Neuronal stem cell (in vitro differentiated cells): ENCODE measurements at regions not wholly inside any gene's neighbourhood (a gene's known extent, or its start where the extent isn't known, plus 50 kb on each side); places are given as distances from the start of the nearest gene placed in this dataset.
A peak's percentile ranks its signal among the peaks of the same experiment; 100 is the strongest.

Source experiments
- DNase-seq: peaks from one replicate; pipeline ENCODE4 v3.0.0-alpha.2; 2013; ENCODE audit warnings: low spot score
- H2AFZ ChIP-seq: one replicate; pipeline ENCODE4 v1.6.1; 2013; ENCODE audit warnings: mild to moderate bottlenecking, low read length, inconsistent platforms
- H2AK5ac ChIP-seq: 2 replicates; pipeline ENCODE4 v1.6.1; 2013; ENCODE audit warnings: low read depth, mild to moderate bottlenecking, inconsistent platforms, low read length, moderate library complexity, mixed read lengths
- H2BK120ac ChIP-seq: 2 replicates; pipeline ENCODE4 v1.6.1; 2013; ENCODE audit warnings: low read depth, mild to moderate bottlenecking, inconsistent platforms, low read length, moderate library complexity, mixed read lengths
- H2BK12ac ChIP-seq: one replicate; pipeline ENCODE4 v1.6.1; 2013; ENCODE audit warnings: low read length, inconsistent platforms
- H2BK15ac ChIP-seq: 2 replicates; pipeline ENCODE4 v1.6.1; 2013; ENCODE audit warnings: mild to moderate bottlenecking, low read length, inconsistent platforms, mixed read lengths
- H2BK5ac ChIP-seq: one replicate; pipeline ENCODE4 v1.6.1; 2013; ENCODE audit warnings: inconsistent platforms, mild to moderate bottlenecking, low read length, moderate library complexity
- H3K14ac ChIP-seq: one replicate; pipeline ENCODE4 v1.6.1; 2013; ENCODE audit warnings: low read length, inconsistent platforms
- H3K18ac ChIP-seq: 2 replicates; pipeline ENCODE4 v1.6.1; 2013; ENCODE audit warnings: low read length, inconsistent platforms
- H3K23ac ChIP-seq: 2 replicates; pipeline ENCODE4 v1.6.1; 2013; ENCODE audit warnings: low read depth, mild to moderate bottlenecking, mixed read lengths, low read length, inconsistent platforms; ENCODE audit not compliant: poor library complexity
- H3K27ac ChIP-seq: replicated peaks from 3 replicates; pipeline ENCODE4 v1.5.1; 2013; ENCODE audit warnings: low read length, inconsistent platforms
- H3K27me3 ChIP-seq, 3 experiments: 2 replicates each; pipeline ENCODE4 v1.6.1; 2013; ENCODE audit warnings: low read length in 3 of 3, mild to moderate bottlenecking in 2 of 3, inconsistent platforms in 1 of 3, low read depth in 1 of 3, mixed read lengths in 1 of 3, moderate library complexity in 1 of 3; ENCODE audit not compliant: control insufficient read depth in 3 of 3, insufficient read depth in 3 of 3
- H3K36me3 ChIP-seq, 2 donors: replicated peaks in 1 of 2; 2 replicates each; pipeline ENCODE4 v1.6.1; 2013; ENCODE audit warnings: low read length in 2 of 2; ENCODE audit not compliant: control insufficient read depth in 2 of 2, insufficient read depth in 2 of 2
- H3K4ac ChIP-seq: 2 replicates; pipeline ENCODE4 v1.6.1; 2013; ENCODE audit warnings: inconsistent platforms, mild to moderate bottlenecking, low read length, moderate library complexity
- H3K4me1 ChIP-seq, 2 donors: 1 replicate in 1 of 2; 2 replicates in 1 of 2; pipeline ENCODE4 v1.6.1; 2013; ENCODE audit warnings: low read length in 2 of 2, low read depth in 1 of 2; ENCODE audit not compliant: control insufficient read depth in 2 of 2, insufficient read depth in 1 of 2
- H3K4me2 ChIP-seq: one replicate; pipeline ENCODE4 v1.6.1; 2013; ENCODE audit warnings: mild to moderate bottlenecking, low read length, inconsistent platforms; ENCODE audit not compliant: insufficient read depth, poor library complexity, severe bottlenecking
- H3K4me3 ChIP-seq, 2 donors: 2 replicates each; pipeline ENCODE4 v1.5.1; 2013; ENCODE audit warnings: low read length in 2 of 2, mild to moderate bottlenecking in 2 of 2, inconsistent platforms in 1 of 2, moderate library complexity in 1 of 2
- H3K79me1 ChIP-seq: one replicate; pipeline ENCODE4 v1.6.1; 2013; ENCODE audit warnings: low read depth, mild to moderate bottlenecking, inconsistent platforms, low read length, moderate library complexity
- H3K9ac ChIP-seq: one replicate; pipeline ENCODE4 v1.6.1; 2013; ENCODE audit warnings: mild to moderate bottlenecking, low read depth, low read length, inconsistent platforms; ENCODE audit not compliant: poor library complexity
- H3K9me3 ChIP-seq, 2 donors: replicated peaks in 1 of 2; 2 replicates each; pipeline versions ENCODE3 to v1.6.1; 2013; ENCODE audit warnings: low read length in 2 of 2, mild to moderate bottlenecking in 2 of 2, inconsistent platforms in 1 of 2, low read depth in 1 of 2, mixed read lengths in 1 of 2, moderate library complexity in 1 of 2; ENCODE audit not compliant: control insufficient read depth in 2 of 2, insufficient read depth in 1 of 2
- H4K8ac ChIP-seq: one replicate; pipeline ENCODE4 v1.6.1; 2013; ENCODE audit warnings: low read depth, mild to moderate bottlenecking, inconsistent platforms, low read length, moderate library complexity
- H4K91ac ChIP-seq: one replicate; pipeline ENCODE4 v1.6.1; 2013; ENCODE audit warnings: low read length, low read depth, mild to moderate bottlenecking, inconsistent platforms; ENCODE audit not compliant: poor library complexity
- WGBS, 2 donors: extraction: QIAGEN DNeasy Blood & Tissue Kit; methylation state at CpG; one replicate each; pipeline ENCODE4 v1.1.7; 2013; ENCODE audit warnings: missing lambda C conversion rate in 2 of 2, mixed read lengths in 1 of 2; ENCODE audit not compliant: insufficient read length in 2 of 2, insufficient replicate concordance in 1 of 2; ENCODE audit errors: extremely low coverage in 2 of 2; 5-methylcytosine and 5-hydroxymethylcytosine counted together

- Histone ChIP-seq H3K27me3 (no peaks in the 10 kb centered on the region), H2BK12ac (no peak overlapping the region), H4K91ac (no peak overlapping the region), H3K4me1 (no peaks in the 10 kb centered on the region), H3K9ac (no peak overlapping the region), H3K4me2 (no peak overlapping the region), H3K27ac (no peak overlapping the region), H3K23ac (no peak overlapping the region), H3K9me3 (no peaks in the 10 kb centered on the region), H3K4ac (no peak overlapping the region), H3K36me3 (no peaks in the 10 kb centered on the region), H3K18ac (no peak overlapping the region), H2BK5ac (no peak overlapping the region), H2BK120ac (no peak overlapping the region), H2BK15ac (no peak overlapping the region), H3K14ac (no peak overlapping the region), H2AK5ac (no peak overlapping the region), H3K79me1 (no peaks in the 10 kb centered on the region), H4K8ac (no peak overlapping the region), H3K4me3 (no peak overlapping the region), H2AFZ (no peak overlapping the region)
- no peak for DNase-seq
- WGBS, 2 donors, result no CpG with 5 or more reads among the region's 10 CpGs
Observed at GRCh38 chr7:142455392-142455791, 197.5 kb upstream of the PRSS58 start.

GRCh38 chr7:142454862-142455261 is 197.0 kb upstream of the PRSS58 start:
- no peaks in the 10 kb centered on the region for H3K36me3 ChIP-seq
- H2BK12ac ChIP-seq, result no peak overlapping the region
- H3K4ac ChIP-seq, result no peak overlapping the region
- no peak overlapping the region for H3K18ac ChIP-seq
- no peak overlapping the region for H3K27ac ChIP-seq
- H4K8ac ChIP-seq, result no peak overlapping the region
- no peak overlapping the region for H3K9ac ChIP-seq
- H3K23ac ChIP-seq, result no peak overlapping the region
- H3K4me2 ChIP-seq, result no peak overlapping the region
- H3K79me1 ChIP-seq, result no peaks in the 10 kb centered on the region
- H2BK15ac ChIP-seq, result no peak overlapping the region
- no peak overlapping the region for H2AFZ ChIP-seq
- H4K91ac ChIP-seq, result no peak overlapping the region
- DNase-seq, result no peak
- H2BK120ac ChIP-seq, result no peak overlapping the region
- no peak overlapping the region for H2AK5ac ChIP-seq
- no CpG with 5 or more reads among the region's 5 CpGs for WGBS, 2 donors
- H3K14ac ChIP-seq, result peak overlapping the region; percentile 85
- H2BK5ac ChIP-seq, result no peak overlapping the region
- no peak overlapping the region for H3K4me3 ChIP-seq
- H3K9me3 ChIP-seq, result no peaks in the 10 kb centered on the region
- H3K27me3 ChIP-seq, result no peaks in the 10 kb centered on the region
- H3K4me1 ChIP-seq, result no peaks in the 10 kb centered on the region

DNA sequence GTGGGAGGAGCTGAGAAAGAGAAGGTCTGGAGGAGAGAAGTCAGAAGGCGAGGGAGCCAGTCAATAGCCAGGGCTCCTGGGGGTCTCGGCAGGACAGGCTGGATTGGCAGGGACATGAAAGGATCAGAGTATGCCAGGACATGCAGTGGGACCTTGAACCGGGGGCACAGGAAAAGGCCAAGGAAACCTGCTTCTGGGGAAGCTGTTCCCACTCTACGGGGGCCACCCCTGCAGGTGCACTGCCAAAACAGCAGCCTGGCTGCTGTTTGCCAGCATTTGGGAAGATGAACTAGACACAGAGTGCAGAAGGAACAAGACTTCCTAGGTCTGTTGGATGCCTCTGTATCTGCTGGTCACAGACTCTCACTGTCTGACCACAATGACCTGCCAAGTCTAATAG is 194.9 kb upstream of the PRSS58 start:
- no peak overlapping the region for H4K8ac ChIP-seq
- no peak overlapping the region for H2AK5ac ChIP-seq
- H3K4me3 ChIP-seq, result no peak overlapping the region
- H2BK5ac ChIP-seq, result no peak overlapping the region
- H2BK15ac ChIP-seq, result no peak overlapping the region
- no peak for DNase-seq
- no peak overlapping the region for H3K27ac ChIP-seq
- no peak overlapping the region for H3K18ac ChIP-seq
- H3K9ac ChIP-seq, result no peak overlapping the region
- no peaks in the 10 kb centered on the region for H3K79me1 ChIP-seq
- no peaks in the 10 kb centered on the region for H3K27me3 ChIP-seq
- no peak overlapping the region for H2AFZ ChIP-seq
- WGBS, 2 donors, result no CpG with 5 or more reads among the region's 4 CpGs
- H3K23ac ChIP-seq, result no peak overlapping the region
- H3K14ac ChIP-seq, result no peak overlapping the region
- no peaks in the 10 kb centered on the region for H3K36me3 ChIP-seq
- no peaks in the 10 kb centered on the region for H3K4me1 ChIP-seq
- no peak overlapping the region for H3K4me2 ChIP-seq
- H4K91ac ChIP-seq, result no peak overlapping the region
- H3K9me3 ChIP-seq, result no peaks in the 10 kb centered on the region
- H2BK12ac ChIP-seq, result no peak overlapping the region
- no peak overlapping the region for H3K4ac ChIP-seq
- no peak overlapping the region for H2BK120ac ChIP-seq

DNA sequence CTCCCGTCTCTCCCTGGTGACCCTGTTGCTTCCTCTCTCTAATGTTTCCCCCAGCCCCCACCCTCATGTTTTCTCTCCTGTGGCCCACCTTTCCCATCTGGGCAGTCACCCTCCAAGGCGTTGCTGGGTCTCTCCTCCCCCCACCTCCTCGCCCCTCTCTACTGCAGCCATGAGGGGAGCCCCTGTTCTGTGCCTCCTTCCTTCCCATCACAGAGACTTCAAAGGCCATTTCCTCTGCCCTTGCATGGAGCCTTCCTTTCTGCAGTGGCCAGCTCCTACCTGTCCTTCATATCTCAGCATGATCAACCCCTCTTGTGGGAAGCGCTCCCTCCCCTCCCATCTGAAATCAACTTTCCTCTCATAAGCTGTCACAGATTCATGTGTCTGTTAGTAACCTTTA is 194.0 kb upstream of the PRSS58 start:
- Histone ChIP-seq H3K14ac (no peak overlapping the region), H2BK120ac (no peak overlapping the region), H3K23ac (no peak overlapping the region), H4K91ac (no peak overlapping the region), H2BK15ac (no peak overlapping the region), H3K4me2 (no peak overlapping the region), H3K9ac (no peak overlapping the region), H2AFZ (no peak overlapping the region), H4K8ac (no peak overlapping the region), H3K79me1 (no peaks in the 10 kb centered on the region), H3K4ac (no peak overlapping the region), H2BK12ac (no peak overlapping the region), H2BK5ac (no peak overlapping the region), H3K27ac (no peak overlapping the region), H3K9me3 (no peaks in the 10 kb centered on the region), H3K27me3 (no peaks in the 10 kb centered on the region), H3K4me1 (no peaks in the 10 kb centered on the region), H3K18ac (no peak overlapping the region), H2AK5ac (no peak overlapping the region), H3K4me3 (no peak overlapping the region), H3K36me3 (no peaks in the 10 kb centered on the region)
- WGBS, 2 donors, result no CpG with 5 or more reads among the region's 4 CpGs
- DNase-seq, result no peak
